HL-60 (cell line): ENCODE measurements at regions not wholly inside any gene's neighbourhood (a gene's known extent, or its start where the extent isn't known, plus 50 kb on each side); places are given as distances from the start of the nearest gene placed in this dataset.

ENCODE experiments used
- DNase-seq, 2 experiments: peaks; one replicate each; pipeline ENCODE4 v3.0.0-alpha.2; 2010 to 2020; ENCODE audit warnings: low read depth in 1 of 2, low spot score in 1 of 2
- H3K27ac ChIP-seq: fragments of 250-450 bp; sonication (Bioruptor Pico); replicated peaks from 2 replicates; pipeline ENCODE4 v1.5.1; 2020; ENCODE audit warnings: mild to moderate bottlenecking, moderate library complexity
- H3K27me3 ChIP-seq: fragments of 250-450 bp; sonication (Bioruptor Pico); 2 replicates; pipeline ENCODE4 v1.5.1; 2021; ENCODE audit warnings: mild to moderate bottlenecking, moderate library complexity; ENCODE audit not compliant: insufficient read depth, poor library complexity, severe bottlenecking
- H3K4me3 ChIP-seq: replicated peaks from 2 replicates; pipeline ENCODE4 v1.5.1; 2011; ENCODE audit warnings: mild to moderate bottlenecking, control low read depth, low read length; ENCODE audit not compliant: insufficient read depth
- CTCF ChIP-seq: IDR thresholded peaks from one replicate; pipeline ENCODE4 v1.5.1; 2011; ENCODE audit warnings: low read length, control low read depth, inconsistent platforms; ENCODE audit not compliant: insufficient read depth
- GABPA ChIP-seq: IDR thresholded peaks from 2 replicates; pipeline ENCODE4 v1.6.1; 2012; ENCODE audit warnings: low read depth
- POLR2AphosphoS5 ChIP-seq: IDR thresholded peaks from 2 replicates; pipeline ENCODE4 v1.6.1; 2012; ENCODE audit warnings: low read depth
- REST ChIP-seq: IDR thresholded peaks from 2 replicates; pipeline ENCODE4 v1.6.1; 2012; ENCODE audit warnings: low read depth; ENCODE audit not compliant: insufficient replicate concordance
- SPI1 ChIP-seq: IDR thresholded peaks from 2 replicates; pipeline ENCODE4 v1.6.1; 2012; ENCODE audit warnings: low read depth, mild to moderate bottlenecking, borderline replicate concordance

DNA sequence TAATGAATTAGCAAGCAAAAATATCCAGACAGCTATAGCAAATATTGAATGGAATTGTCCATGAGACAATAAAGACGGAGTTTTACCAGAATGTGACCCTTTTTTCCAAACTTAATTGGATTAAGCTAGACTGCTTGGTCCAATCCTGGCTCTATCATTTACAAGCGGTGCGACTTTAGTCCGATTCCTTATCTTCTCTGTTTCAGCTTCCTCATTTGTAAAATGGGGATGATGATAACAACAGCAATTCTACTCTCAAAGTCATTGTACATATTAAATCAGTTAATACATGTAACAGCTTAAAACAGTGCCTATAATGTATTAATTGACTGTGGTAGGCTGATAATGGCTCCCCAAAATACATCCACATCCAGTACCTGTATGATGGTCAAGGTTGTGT lies 62.1 kb upstream of the CRBN start:
- DNase-seq: no peak
- no peak overlapping the region for H3K27ac ChIP-seq
- no peaks in the 10 kb centered on the region for H3K27me3 ChIP-seq
- H3K4me3 ChIP-seq: no peak overlapping the region
- TF ChIP-seq CTCF (no peak), REST (no peak), POLR2AphosphoS5 (no peak), SPI1 (no peak), GABPA (no peak)

DNA sequence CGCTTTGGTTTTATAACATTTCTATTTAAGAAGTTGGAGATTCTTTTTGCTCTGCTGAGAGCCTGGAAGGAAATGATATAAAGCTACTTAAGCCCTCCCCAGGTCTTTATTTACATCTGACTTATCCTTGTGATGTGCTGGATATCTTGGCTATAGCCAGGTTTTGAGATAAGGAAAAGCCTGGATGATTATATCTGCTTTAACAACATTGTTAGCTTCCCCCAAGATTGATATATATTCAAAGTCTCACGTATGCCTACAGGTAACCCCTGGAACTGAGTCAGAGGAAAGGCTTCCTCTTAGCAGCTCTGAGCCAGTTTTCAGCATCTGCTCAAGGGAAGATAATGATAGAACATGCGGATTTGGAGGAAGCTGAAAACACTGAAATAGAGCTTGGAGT lies 61.5 kb upstream of the CRBN start:
- Histone ChIP-seq H3K27ac (no peak overlapping the region), H3K27me3 (no peaks in the 10 kb centered on the region), H3K4me3 (no peak overlapping the region)
- DNase-seq: no peak
- TF ChIP-seq POLR2AphosphoS5 (no peak), CTCF (no peak), SPI1 (no peak), GABPA (no peak), REST (no peak)

- Histone ChIP-seq H3K4me3 (no peak overlapping the region), H3K27ac (no peak overlapping the region), H3K27me3 (no peaks in the 10 kb centered on the region)
- DNase-seq: no peak
- TF ChIP-seq GABPA (no peak), CTCF (no peak), SPI1 (no peak), POLR2AphosphoS5 (no peak), REST (no peak)
These were observed 58.5 kb upstream of the CRBN start for GRCh38 chr3:3237979-3238378.
